Type B pancreatic cell (in vitro differentiated cells): ENCODE measurements at regions not wholly inside any gene's neighbourhood (a gene's known extent, or its start where the extent isn't known, plus 50 kb on each side); places are given as distances from the start of the nearest gene placed in this dataset.

Experiments
- DNase-seq: peaks from one replicate; pipeline ENCODE4 v3.0.0; 2021; ENCODE audit warnings: mixed read lengths; ENCODE audit not compliant: unreplicated experiment; ENCODE audit errors: extremely low spot score
- H3K27ac Mint-ChIP-seq: 2 replicates; pipeline ENCODE4 v1.8.0; 2021; ENCODE audit warnings: mild to moderate bottlenecking, mixed read lengths
- H3K27me3 Mint-ChIP-seq: 2 replicates; pipeline ENCODE4 v1.8.0; 2021; ENCODE audit warnings: mixed read lengths
- H3K36me3 Mint-ChIP-seq: 2 replicates; pipeline ENCODE4 v1.8.0; 2021; ENCODE audit warnings: mixed read lengths
- H3K4me1 Mint-ChIP-seq: one replicate; pipeline ENCODE4 v1.8.0; 2021; ENCODE audit warnings: mixed read lengths; ENCODE audit not compliant: unreplicated experiment
- H3K4me3 Mint-ChIP-seq: 2 replicates; pipeline ENCODE4 v1.8.0; 2021; ENCODE audit warnings: mild to moderate bottlenecking, mixed read lengths
- H3K9me3 Mint-ChIP-seq: 2 replicates; pipeline ENCODE4 v1.8.0; 2021; ENCODE audit warnings: mixed read lengths
- CTCF ChIP-seq: fragments of 200-600 bp; sonication (generic); conservative IDR thresholded peaks from 2 replicates; pipeline ENCODE4 v1.5.0; 2021; ENCODE audit warnings: antibody characterized with exemption, mild to moderate bottlenecking

DNA sequence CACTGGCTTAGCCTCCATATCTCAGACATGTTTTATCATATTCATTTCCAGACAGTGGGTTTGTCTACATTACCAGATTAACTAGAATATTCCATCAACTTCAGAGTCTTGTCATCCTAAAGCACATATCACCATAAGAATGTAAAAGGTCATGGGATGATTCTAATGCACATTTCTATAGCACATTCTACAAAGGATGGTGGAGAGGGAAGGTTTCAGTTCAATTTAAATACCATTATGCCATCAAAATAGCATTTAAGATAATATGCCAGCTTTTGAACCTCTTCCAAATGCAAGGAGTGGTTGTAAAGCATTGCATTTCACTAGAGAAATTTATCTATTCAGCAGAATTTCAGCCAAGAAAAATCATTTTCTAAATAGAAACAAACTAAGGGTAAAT lies 970.5 kb downstream of the TTLL7 start:
- Mint-ChIP-seq H3K27ac (no peak overlapping the region), H3K4me3 (no peak overlapping the region), H3K36me3 (peaks cover 8% of the 10 kb centered on the region), H3K9me3 (peaks cover 10% of the 10 kb centered on the region), H3K4me1 (peaks cover 8% of the 10 kb centered on the region), H3K27me3 (no peaks in the 10 kb centered on the region)
- DNase-seq, result no peak
- no peak for TF ChIP-seq CTCF

DNA sequence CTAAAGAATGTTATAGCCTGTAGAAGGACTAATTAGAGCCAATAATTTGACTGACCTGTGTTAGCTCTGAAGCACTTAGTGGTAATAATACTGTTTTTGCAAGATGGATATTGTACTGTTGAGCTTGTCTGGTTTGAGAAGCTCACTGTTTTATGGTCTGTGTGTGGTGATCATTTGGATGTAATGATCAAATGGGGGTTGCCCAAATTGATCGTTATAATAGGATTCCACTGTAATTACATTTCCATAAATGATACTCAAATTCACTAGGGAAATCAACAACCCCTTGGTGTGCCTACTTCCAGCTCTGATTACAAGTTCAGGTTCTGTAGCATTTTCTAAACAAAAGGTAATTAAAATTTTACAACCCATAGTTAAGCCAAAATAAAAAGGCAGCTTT lies 971.4 kb downstream of the TTLL7 start:
- Mint-ChIP-seq H3K4me1 (peaks cover 8% of the 10 kb centered on the region), H3K9me3 (peaks cover 10% of the 10 kb centered on the region), H3K27me3 (no peaks in the 10 kb centered on the region), H3K4me3 (no peak overlapping the region), H3K27ac (no peak overlapping the region), H3K36me3 (peaks cover 8% of the 10 kb centered on the region)
- no peak for DNase-seq
- TF ChIP-seq CTCF, result no peak

DNA sequence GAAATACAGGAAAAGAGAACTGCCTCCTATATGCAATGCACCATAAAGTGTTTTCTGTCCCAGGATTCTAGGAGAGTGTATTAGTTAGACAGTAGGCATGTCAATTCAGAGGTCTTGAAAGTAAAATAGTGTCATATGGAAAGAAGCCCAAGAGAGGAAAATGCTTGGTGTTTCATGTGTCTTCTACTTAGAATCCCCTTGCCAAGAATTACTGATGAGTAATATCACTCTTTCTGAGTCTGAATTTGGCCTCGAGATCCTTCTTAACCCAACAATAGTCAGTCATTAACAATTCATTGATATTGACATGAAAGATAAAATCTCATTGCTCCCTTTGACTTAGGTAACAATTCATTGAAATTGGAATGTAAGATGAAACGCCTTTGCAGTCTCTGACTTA lies 972.2 kb downstream of the TTLL7 start:
- Mint-ChIP-seq H3K27me3 (no peaks in the 10 kb centered on the region), H3K36me3 (peaks cover 8% of the 10 kb centered on the region), H3K27ac (no peak overlapping the region), H3K9me3 (peaks cover 10% of the 10 kb centered on the region), H3K4me1 (peaks cover 8% of the 10 kb centered on the region), H3K4me3 (no peak overlapping the region)
- DNase-seq, result no peak
- TF ChIP-seq CTCF, result no peak

- TF ChIP-seq CTCF, result no peak
- no peak for DNase-seq
- H3K9me3 Mint-ChIP-seq, result peaks cover 15% of the 10 kb centered on the region
- H3K27ac Mint-ChIP-seq, result no peak overlapping the region
- no peak overlapping the region for H3K4me3 Mint-ChIP-seq
- peaks cover 8% of the 10 kb centered on the region for H3K4me1 Mint-ChIP-seq
- peaks cover 3% of the 10 kb centered on the region for H3K36me3 Mint-ChIP-seq
- H3K27me3 Mint-ChIP-seq, result no peaks in the 10 kb centered on the region
Measured at GRCh38 chr1:83024251-83024767, 974.6 kb downstream of the TTLL7 start.

GRCh38 chr1:83023212-83023611 lies 975.7 kb downstream of the TTLL7 start:
- Mint-ChIP-seq H3K36me3 (peaks cover under 1% of the 10 kb centered on the region), H3K27me3 (no peaks in the 10 kb centered on the region), H3K27ac (no peak overlapping the region), H3K9me3 (peaks cover 12% of the 10 kb centered on the region), H3K4me3 (no peak overlapping the region), H3K4me1 (peaks cover 8% of the 10 kb centered on the region)
- no peak for TF ChIP-seq CTCF
- DNase-seq, result no peak

DNA sequence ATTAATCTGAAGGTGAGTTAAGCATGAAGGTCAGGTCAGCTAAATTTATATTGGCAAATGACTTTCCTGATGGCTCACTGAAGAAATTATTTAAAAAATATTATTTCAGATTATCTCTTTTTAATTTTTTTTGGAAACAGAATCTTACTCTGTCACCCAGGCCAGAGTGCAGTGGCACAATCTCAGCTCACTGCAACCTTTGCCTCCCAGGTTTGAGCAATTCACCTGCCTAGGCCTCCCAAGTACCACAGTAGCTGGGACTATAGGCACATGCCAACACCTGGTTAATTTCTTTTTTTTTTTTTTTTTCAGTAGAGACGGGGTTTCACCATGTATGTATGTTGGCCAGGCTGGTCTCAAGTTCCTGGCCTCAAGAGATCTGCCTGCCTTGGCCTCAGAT lies 976.7 kb downstream of the TTLL7 start:
- no peak overlapping the region for H3K27ac Mint-ChIP-seq
- H3K4me1 Mint-ChIP-seq, result peaks cover 8% of the 10 kb centered on the region
- TF ChIP-seq CTCF, result no peak

More for the DNA sequence above, 976.7 kb downstream of the TTLL7 start:
- no peaks in the 10 kb centered on the region for H3K36me3 Mint-ChIP-seq
- no peak for DNase-seq
- H3K4me3 Mint-ChIP-seq, result no peak overlapping the region
- H3K27me3 Mint-ChIP-seq, result no peaks in the 10 kb centered on the region
- H3K9me3 Mint-ChIP-seq, result peaks cover 11% of the 10 kb centered on the region
